Vagina (tissue), 2 donors: ENCODE measurements at regions not wholly inside any gene's neighbourhood (a gene's known extent, or its start where the extent isn't known, plus 50 kb on each side); places are given as distances from the start of the nearest gene placed in this dataset.

Experiments used
- POLR2A ChIP-seq, 2 donors: fragments of 450-650 bp; IDR thresholded peaks; one replicate each; pipeline ENCODE4 v1.6.1; 2017; ENCODE audit warnings: antibody characterized with exemption in 2 of 2, mild to moderate bottlenecking in 2 of 2, moderate library complexity in 2 of 2
- POLR2AphosphoS5 ChIP-seq, 2 donors: sonication (generic); formaldehyde crosslinking; IDR thresholded peaks; one replicate each; pipeline ENCODE4 v1.9.0; 2017; ENCODE audit warnings: antibody characterized with exemption in 2 of 2, mild to moderate bottlenecking in 2 of 2, low read depth in 1 of 2; ENCODE audit not compliant: insufficient read depth in 1 of 2
- TF ChIP-seq, protein P1 (sequence below), 3 experiments: fragments of 450-650 bp in 2 of 3; fragments of 200-600 bp in 1 of 3; sonication (generic) in 1 of 3; IDR thresholded peaks; one replicate each; pipeline ENCODE4 v1.5.1; 2017 to 2019; ENCODE audit warnings: antibody characterized with exemption in 3 of 3, mild to moderate bottlenecking in 2 of 3, moderate library complexity in 2 of 3

DNA sequence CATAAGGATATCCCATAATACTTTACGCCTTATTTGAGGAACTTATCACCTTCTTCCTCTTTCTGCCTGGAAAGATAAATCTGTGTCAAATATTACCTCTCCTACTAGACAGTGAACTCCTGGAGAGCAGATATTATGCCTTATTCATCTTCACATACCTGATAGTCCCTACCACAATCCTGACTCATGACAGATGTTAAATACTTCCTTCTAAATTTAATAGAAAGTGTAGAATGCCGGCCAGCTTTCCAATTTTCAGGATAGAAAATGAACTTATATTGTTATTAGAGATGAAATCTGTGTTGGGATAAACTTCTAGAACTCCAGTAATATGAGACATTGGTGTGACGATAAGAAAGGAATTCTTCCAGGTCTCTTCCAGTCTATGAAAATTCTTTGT lies 89.0 kb downstream of the GCNT4 start:
- TF ChIP-seq POLR2A (IDR thresholded peaks at IDR 0.05) = no peak
- TF ChIP-seq POLR2AphosphoS5 (IDR thresholded peaks at IDR 0.05; ENCODE audit: insufficient read depth in 1 of 2, low read depth in 1 of 2) = no peak
- TF ChIP-seq, protein P1, sequence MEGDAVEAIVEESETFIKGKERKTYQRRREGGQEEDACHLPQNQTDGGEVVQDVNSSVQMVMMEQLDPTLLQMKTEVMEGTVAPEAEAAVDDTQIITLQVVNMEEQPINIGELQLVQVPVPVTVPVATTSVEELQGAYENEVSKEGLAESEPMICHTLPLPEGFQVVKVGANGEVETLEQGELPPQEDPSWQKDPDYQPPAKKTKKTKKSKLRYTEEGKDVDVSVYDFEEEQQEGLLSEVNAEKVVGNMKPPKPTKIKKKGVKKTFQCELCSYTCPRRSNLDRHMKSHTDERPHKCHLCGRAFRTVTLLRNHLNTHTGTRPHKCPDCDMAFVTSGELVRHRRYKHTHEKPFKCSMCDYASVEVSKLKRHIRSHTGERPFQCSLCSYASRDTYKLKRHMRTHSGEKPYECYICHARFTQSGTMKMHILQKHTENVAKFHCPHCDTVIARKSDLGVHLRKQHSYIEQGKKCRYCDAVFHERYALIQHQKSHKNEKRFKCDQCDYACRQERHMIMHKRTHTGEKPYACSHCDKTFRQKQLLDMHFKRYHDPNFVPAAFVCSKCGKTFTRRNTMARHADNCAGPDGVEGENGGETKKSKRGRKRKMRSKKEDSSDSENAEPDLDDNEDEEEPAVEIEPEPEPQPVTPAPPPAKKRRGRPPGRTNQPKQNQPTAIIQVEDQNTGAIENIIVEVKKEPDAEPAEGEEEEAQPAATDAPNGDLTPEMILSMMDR (IDR thresholded peaks at IDR 0.05) = no peak
